Transverse colon (tissue), 4 donors: ENCODE measurements at regions not wholly inside any gene's neighbourhood (a gene's known extent, or its start where the extent isn't known, plus 50 kb on each side); places are given as distances from the start of the nearest gene placed in this dataset.

ENCODE experiments used
- DNase-seq: peaks from one replicate; pipeline ENCODE4 v3.0.0-alpha.2; 2019
- H3K27ac ChIP-seq, 4 donors: fragments of 200-600 bp; sonication (generic); 2 replicates each; pipeline ENCODE4 v1.5.1; 2016 to 2018; ENCODE audit warnings: inconsistent platforms in 4 of 4
- H3K27me3 ChIP-seq: fragments of 200-600 bp; sonication (generic); 2 replicates; pipeline ENCODE4 v1.5.1; 2017; ENCODE audit warnings: inconsistent platforms
- H3K36me3 ChIP-seq, 4 donors: fragments of 200-600 bp; sonication (generic); 2 replicates each; pipeline ENCODE4 v1.5.1; 2017 to 2019; ENCODE audit warnings: inconsistent platforms in 4 of 4
- H3K4me1 ChIP-seq, 4 donors: fragments of 200-600 bp; sonication (generic); 2 replicates each; pipeline ENCODE4 v1.5.1; 2017 to 2020; ENCODE audit warnings: inconsistent platforms in 4 of 4
- H3K4me3 ChIP-seq, 4 donors: fragments of 200-600 bp; sonication (generic); 1 replicate in 1 of 4; 2 replicates in 3 of 4; pipeline versions ENCODE4 v1.5.1 to v1.6.1; 2017 to 2019; ENCODE audit warnings: inconsistent platforms in 4 of 4
- H3K9me3 ChIP-seq, 2 donors: fragments of 200-600 bp; sonication (generic); 2 replicates each; pipeline ENCODE4 v1.5.1; 2017 to 2019; ENCODE audit warnings: inconsistent platforms in 2 of 2
- EP300 ChIP-seq: sonication (generic); formaldehyde crosslinking; IDR thresholded peaks from one replicate; pipeline ENCODE4 v1.6.1; 2017; ENCODE audit warnings: antibody characterized with exemption, low read depth
- POLR2A ChIP-seq: fragments of 450-650 bp; IDR thresholded peaks from one replicate; pipeline ENCODE4 v1.6.1; 2016; ENCODE audit warnings: antibody characterized with exemption, mild to moderate bottlenecking, moderate library complexity
- POLR2AphosphoS5 ChIP-seq, 3 donors: sonication (generic); formaldehyde crosslinking; IDR thresholded peaks; one replicate each; pipeline ENCODE4 v1.6.1; 2016; ENCODE audit warnings: antibody characterized with exemption in 3 of 3
- WGBS, 2 donors: methylation state at CpG; one replicate each; pipeline ENCODE4 v1.1.5; 2018; ENCODE audit warnings: low coverage in 1 of 2; 5-methylcytosine and 5-hydroxymethylcytosine counted together
- in situ Hi-C, 4 donors: fragments of 200-750 bp; cut with MboI; loops; one replicate each; pipeline versions ENCODE4 v1.15.0 to v1.15.1; 2017; ENCODE audit warnings: low sequenced_read_pairs in 3 of 4, low pct_ligation_motif_present in 1 of 4, low pct_unique_long_range_greater_than_20kb in 1 of 4
- intact Hi-C: fragments of 100-400 bp; cut with DNase I; formaldehyde crosslinking; loops from one replicate; pipeline ENCODE4 v1.15.1; 2023; ENCODE audit warnings: low total_unique reads
- TF ChIP-seq, protein P1 (sequence below), 5 experiments: fragments of 200-600 bp in 3 of 5; fragments of 450-650 bp in 2 of 5; sonication (generic) in 3 of 5; IDR thresholded peaks; 1 replicate in 2 of 5; 2 replicates in 3 of 5; pipeline ENCODE4 v1.5.1; 2016 to 2017; ENCODE audit warnings: antibody characterized with exemption in 5 of 5, inconsistent platforms in 3 of 5, mild to moderate bottlenecking in 2 of 5, moderate library complexity in 1 of 5

DNA sequence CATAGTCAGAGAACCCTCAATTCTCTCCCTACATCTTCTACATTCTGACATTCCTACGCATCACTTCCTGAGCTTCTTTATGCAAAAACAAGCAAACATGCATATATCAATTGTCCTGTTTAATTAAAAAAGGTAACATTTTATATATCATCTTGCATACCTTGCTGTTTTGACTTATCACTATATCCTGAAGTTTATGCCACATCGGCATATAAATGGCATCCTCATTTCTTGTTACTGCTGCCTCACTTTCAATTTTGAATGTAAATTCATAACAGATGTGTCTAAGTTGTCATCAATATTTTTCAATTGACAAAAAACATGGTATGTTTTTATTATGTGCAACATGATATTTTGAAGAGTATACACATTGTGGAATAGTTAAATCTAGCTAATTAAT lies 377.3 kb upstream of the STEAP1 start:
- H3K4me3 ChIP-seq = no peak overlapping the region
- no peaks in the 10 kb centered on the region for H3K4me1 ChIP-seq
- no peaks in the 10 kb centered on the region for H3K9me3 ChIP-seq
- intact Hi-C loops = no loop called here
- in situ Hi-C loops = no loop called here
- H3K27me3 ChIP-seq = no peaks in the 10 kb centered on the region
- H3K27ac ChIP-seq = no peak overlapping the region
- TF ChIP-seq, protein P1, sequence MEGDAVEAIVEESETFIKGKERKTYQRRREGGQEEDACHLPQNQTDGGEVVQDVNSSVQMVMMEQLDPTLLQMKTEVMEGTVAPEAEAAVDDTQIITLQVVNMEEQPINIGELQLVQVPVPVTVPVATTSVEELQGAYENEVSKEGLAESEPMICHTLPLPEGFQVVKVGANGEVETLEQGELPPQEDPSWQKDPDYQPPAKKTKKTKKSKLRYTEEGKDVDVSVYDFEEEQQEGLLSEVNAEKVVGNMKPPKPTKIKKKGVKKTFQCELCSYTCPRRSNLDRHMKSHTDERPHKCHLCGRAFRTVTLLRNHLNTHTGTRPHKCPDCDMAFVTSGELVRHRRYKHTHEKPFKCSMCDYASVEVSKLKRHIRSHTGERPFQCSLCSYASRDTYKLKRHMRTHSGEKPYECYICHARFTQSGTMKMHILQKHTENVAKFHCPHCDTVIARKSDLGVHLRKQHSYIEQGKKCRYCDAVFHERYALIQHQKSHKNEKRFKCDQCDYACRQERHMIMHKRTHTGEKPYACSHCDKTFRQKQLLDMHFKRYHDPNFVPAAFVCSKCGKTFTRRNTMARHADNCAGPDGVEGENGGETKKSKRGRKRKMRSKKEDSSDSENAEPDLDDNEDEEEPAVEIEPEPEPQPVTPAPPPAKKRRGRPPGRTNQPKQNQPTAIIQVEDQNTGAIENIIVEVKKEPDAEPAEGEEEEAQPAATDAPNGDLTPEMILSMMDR (IDR thresholded peaks at IDR 0.05) = no peak
- TF ChIP-seq EP300 = no peak
- H3K36me3 ChIP-seq = no peaks in the 10 kb centered on the region
- WGBS, 2 donors = 97 to 100% methylated on average over 2 of the region's 2 CpGs
- DNase-seq = no peak

DNA sequence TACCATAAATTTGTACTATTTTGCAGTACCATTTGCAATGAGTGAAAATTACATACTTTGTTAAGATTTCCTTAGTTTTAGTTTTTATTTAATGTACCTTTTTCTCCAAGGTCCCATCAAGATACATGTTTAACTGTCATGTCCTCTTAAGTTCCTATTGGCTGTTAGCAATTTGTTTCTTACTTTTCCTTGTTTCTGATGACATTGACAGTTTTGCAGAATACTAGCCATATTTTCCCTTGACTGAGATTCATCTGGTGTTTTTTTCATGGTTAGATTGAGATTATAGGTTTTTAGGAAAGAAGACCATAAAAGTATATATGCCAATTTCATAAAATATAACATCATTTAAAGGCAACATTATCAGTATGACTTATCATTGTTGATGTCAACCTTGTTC lies 376.8 kb upstream of the STEAP1 start:
- intact Hi-C loops = no loop called here
- in situ Hi-C loops = no loop called here
- Histone ChIP-seq H3K27me3 (no peaks in the 10 kb centered on the region), H3K4me3 (no peak overlapping the region), H3K9me3 (no peaks in the 10 kb centered on the region), H3K27ac (no peak overlapping the region), H3K36me3 (no peaks in the 10 kb centered on the region), H3K4me1 (no peaks in the 10 kb centered on the region)
- no peak for TF ChIP-seq POLR2AphosphoS5 (IDR thresholded peaks at IDR 0.05)
- no peak for TF ChIP-seq POLR2A
- no peak for TF ChIP-seq EP300
- TF ChIP-seq, protein P1 (IDR thresholded peaks at IDR 0.05) = no peak
- DNase-seq = no peak

DNA sequence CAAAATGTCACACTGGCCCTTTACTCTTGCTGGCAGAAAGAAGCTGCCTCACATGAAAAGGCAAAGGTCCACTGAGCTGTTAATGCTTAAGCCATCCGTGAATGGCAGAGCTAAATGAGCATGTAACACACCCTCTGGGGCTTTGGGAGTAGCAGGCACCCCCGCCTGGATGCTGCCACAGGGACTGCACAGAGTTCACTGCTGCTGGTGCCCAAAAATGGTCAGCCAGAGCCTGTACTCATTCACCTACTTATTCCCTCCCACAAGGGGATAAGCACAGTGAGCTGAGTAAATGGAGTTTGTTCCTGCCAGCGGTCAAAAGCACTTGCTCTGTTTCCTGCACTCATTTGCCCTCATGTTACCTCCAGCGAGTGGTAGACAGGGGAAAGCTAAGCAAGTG lies 374.0 kb upstream of the STEAP1 start:
- H3K27me3 ChIP-seq = no peaks in the 10 kb centered on the region
- WGBS, 2 donors = 73% methylated on average over 4 of the region's 4 CpGs; no CpG with 5 or more reads in 1 of the 2 donors
- in situ Hi-C loops = no loop called here
- no peaks in the 10 kb centered on the region for H3K36me3 ChIP-seq
- intact Hi-C loops = no loop called here
- no peaks in the 10 kb centered on the region for H3K4me1 ChIP-seq
- H3K27ac ChIP-seq = no peak overlapping the region
- H3K9me3 ChIP-seq = no peaks in the 10 kb centered on the region
- no peak overlapping the region for H3K4me3 ChIP-seq
- no peak for DNase-seq
- TF ChIP-seq EP300 (no peak), POLR2A (no peak), POLR2AphosphoS5 (IDR thresholded peaks at IDR 0.05) (no peak)
- TF ChIP-seq, protein P1 (IDR thresholded peaks at IDR 0.05) = no peak

DNA sequence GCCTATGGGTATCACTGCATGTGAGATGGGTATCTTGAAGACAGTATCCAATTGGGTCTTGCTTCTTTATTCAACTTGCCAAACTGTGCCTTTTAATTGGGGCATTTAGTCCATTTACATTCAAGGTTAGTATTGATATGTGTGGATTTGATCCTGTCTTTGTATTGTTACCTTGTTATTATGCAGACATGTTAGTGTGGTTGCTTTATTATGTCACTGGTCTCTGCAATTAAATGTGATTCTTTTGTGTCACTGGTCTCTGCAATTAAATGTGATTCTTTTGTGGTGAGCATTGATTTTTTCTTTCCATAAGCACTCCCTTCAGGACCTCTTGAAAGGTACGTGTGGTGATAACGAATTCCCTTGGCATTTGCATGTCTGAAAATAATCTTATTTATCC lies 357.8 kb upstream of the STEAP1 start:
- Histone ChIP-seq H3K36me3 (no peaks in the 10 kb centered on the region), H3K27ac (no peak overlapping the region), H3K27me3 (no peaks in the 10 kb centered on the region), H3K4me3 (no peak overlapping the region), H3K4me1 (no peaks in the 10 kb centered on the region), H3K9me3 (no peaks in the 10 kb centered on the region)
- WGBS, 2 donors = 93% methylated on average over 2 of the region's 2 CpGs; no CpG with 5 or more reads in 1 of the 2 donors
- TF ChIP-seq POLR2A = no peak
- TF ChIP-seq EP300 = no peak
- TF ChIP-seq, protein P1 (IDR thresholded peaks at IDR 0.05) = no peak
- TF ChIP-seq POLR2AphosphoS5 (IDR thresholded peaks at IDR 0.05) = no peak
- in situ Hi-C loops = no loop called here
- DNase-seq = no peak
- intact Hi-C loops = no loop called here
